Uterus (tissue), 2 donors: ENCODE measurements at regions not wholly inside any gene's neighbourhood (a gene's known extent, or its start where the extent isn't known, plus 50 kb on each side); places are given as distances from the start of the nearest gene placed in this dataset.

Experiments used
- POLR2A ChIP-seq, 2 donors: fragments of 450-650 bp; IDR thresholded peaks; one replicate each; pipeline ENCODE4 v1.6.1; 2016; ENCODE audit warnings: antibody characterized with exemption in 2 of 2, mild to moderate bottlenecking in 1 of 2, moderate library complexity in 1 of 2
- TF ChIP-seq, protein P1 (sequence below), 4 experiments: fragments of 200-600 bp in 2 of 4; fragments of 450-650 bp in 2 of 4; sonication (generic) in 2 of 4; IDR thresholded peaks; one replicate each; pipeline ENCODE4 v1.5.1; 2016 to 2019; ENCODE audit warnings: antibody characterized with exemption in 4 of 4, mild to moderate bottlenecking in 2 of 4, moderate library complexity in 1 of 4

DNA sequence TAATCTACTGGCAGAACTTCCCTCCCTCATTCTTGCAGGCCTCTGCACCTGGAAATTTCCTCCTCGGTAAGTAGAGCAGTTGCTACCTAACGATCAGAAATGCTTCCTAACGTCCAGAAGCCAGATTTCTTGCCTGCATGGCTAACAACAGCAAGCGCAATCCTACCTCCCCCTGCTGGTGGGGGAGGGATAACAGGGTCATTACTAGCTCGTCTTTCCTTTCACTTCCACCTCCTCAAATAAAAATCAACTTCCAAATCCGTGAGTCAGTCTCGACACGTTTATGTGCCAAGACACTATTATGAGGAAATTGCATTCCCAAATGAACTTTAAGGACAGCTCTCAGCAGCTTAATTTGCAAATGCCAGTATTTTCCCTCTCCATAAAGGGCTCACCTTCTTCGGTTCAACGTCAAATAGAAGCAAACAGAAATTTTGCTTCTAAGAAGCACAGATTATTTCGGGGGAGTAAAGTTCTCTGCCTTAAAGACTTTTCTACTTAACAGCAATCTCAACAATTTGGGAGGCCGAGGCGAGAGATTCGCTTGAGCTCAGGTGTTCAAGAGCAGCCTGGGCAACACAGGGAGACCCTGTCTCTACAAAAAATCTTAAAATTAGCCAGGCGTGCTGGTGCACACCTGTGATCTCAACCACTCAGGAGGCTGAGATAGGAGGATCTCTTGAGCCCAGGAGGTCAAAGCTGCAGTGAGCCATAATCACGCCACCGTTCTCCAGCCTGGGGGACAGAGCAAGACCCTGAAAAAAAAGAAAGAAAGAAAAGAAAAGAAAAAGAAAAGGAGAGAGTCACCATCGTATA, 188.6 kb upstream of the PSMD7 start:
- TF ChIP-seq, protein P1, sequence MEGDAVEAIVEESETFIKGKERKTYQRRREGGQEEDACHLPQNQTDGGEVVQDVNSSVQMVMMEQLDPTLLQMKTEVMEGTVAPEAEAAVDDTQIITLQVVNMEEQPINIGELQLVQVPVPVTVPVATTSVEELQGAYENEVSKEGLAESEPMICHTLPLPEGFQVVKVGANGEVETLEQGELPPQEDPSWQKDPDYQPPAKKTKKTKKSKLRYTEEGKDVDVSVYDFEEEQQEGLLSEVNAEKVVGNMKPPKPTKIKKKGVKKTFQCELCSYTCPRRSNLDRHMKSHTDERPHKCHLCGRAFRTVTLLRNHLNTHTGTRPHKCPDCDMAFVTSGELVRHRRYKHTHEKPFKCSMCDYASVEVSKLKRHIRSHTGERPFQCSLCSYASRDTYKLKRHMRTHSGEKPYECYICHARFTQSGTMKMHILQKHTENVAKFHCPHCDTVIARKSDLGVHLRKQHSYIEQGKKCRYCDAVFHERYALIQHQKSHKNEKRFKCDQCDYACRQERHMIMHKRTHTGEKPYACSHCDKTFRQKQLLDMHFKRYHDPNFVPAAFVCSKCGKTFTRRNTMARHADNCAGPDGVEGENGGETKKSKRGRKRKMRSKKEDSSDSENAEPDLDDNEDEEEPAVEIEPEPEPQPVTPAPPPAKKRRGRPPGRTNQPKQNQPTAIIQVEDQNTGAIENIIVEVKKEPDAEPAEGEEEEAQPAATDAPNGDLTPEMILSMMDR (IDR thresholded peaks at IDR 0.05), result peak in 1 of 4 experiments; percentile 11
- no peak for TF ChIP-seq POLR2A (IDR thresholded peaks at IDR 0.05)
